ENCODE measurements at regions not wholly inside any gene's neighbourhood (a gene's known extent, or its start where the extent isn't known, plus 50 kb on each side); places are given as distances from the start of the nearest gene placed in this dataset.

DNA sequence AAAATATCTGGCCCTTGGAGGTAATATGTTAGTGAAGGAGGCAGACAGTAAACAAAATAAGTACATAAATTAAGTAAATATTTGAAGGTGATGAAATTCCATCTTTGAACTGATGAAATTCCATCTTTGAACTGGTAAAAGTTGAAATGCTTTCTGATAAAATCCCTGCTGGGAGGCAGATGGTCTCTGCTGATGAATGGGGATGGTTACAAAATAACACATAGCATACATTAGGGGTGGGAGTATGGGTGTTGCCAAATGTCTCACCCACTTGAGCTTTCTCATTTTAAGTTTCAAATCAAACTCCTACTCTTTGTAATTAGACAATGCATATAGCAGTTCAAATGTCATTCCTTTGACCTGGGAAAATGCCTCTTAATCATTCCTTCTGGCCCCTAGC, 77.5 kb upstream of the SORCS3 start:
- no peaks in the 10 kb centered on the region for H3K9me1 ChIP-seq (ENCODE audit: control insufficient read depth, insufficient read depth, low read length)
- no peaks in the 10 kb centered on the region for H3K79me2 ChIP-seq (ENCODE audit: control insufficient read depth, insufficient read depth, low read length)
- no peak overlapping the region for H2AFZ ChIP-seq (ENCODE audit: low read depth, low read length)
- BruUV-seq (replicated peaks) = no TSS peak
- H3K9me3 ChIP-seq (replicated peaks; ENCODE audit: control insufficient read depth, insufficient read depth, low read depth, low read length) = no peaks in the 10 kb centered on the region
- DNase-seq (ENCODE audit: extremely low read depth in 1 of 4, low spot score in 3 of 4) (no peak), ATAC-seq (no peak), FAIRE-seq (no peak)
- CTCF ChIA-PET (ENCODE audit: low intra/inter-chr PET ratio) = no interaction called here
- H3K27ac ChIP-seq (ENCODE audit: extremely low read depth, low read depth, low read length) = no peak overlapping the region
- no peak overlapping the region for H3K9ac ChIP-seq (ENCODE audit: insufficient read depth in 1 of 2, low read depth in 2 of 2, low read length in 2 of 2)
- no peaks in the 10 kb centered on the region for H4K20me1 ChIP-seq (replicated peaks; ENCODE audit: control insufficient read depth, insufficient read depth, low read length)
- H3K4me3 ChIP-seq = no peak overlapping the region
- H3K4me2 ChIP-seq (ENCODE audit: insufficient read depth, low read length) = no peak overlapping the region
- no peak for TF ChIP-seq ZNF696 (CRISPR knock-in tag; conservative IDR thresholded peaks at IDR 0.05)
- TF ChIP-seq, protein P1, sequence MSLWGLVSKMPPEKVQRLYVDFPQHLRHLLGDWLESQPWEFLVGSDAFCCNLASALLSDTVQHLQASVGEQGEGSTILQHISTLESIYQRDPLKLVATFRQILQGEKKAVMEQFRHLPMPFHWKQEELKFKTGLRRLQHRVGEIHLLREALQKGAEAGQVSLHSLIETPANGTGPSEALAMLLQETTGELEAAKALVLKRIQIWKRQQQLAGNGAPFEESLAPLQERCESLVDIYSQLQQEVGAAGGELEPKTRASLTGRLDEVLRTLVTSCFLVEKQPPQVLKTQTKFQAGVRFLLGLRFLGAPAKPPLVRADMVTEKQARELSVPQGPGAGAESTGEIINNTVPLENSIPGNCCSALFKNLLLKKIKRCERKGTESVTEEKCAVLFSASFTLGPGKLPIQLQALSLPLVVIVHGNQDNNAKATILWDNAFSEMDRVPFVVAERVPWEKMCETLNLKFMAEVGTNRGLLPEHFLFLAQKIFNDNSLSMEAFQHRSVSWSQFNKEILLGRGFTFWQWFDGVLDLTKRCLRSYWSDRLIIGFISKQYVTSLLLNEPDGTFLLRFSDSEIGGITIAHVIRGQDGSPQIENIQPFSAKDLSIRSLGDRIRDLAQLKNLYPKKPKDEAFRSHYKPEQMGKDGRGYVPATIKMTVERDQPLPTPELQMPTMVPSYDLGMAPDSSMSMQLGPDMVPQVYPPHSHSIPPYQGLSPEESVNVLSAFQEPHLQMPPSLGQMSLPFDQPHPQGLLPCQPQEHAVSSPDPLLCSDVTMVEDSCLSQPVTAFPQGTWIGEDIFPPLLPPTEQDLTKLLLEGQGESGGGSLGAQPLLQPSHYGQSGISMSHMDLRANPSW (CRISPR knock-in tag; IDR thresholded peaks at IDR 0.05) = no peak
- no peak for TF ChIP-seq CBFA2T3 (IDR thresholded peaks at IDR 0.05)
- no peak for TF ChIP-seq PPARD (CRISPR knock-in tag; IDR thresholded peaks at IDR 0.05)
- TF ChIP-seq, protein P2, sequence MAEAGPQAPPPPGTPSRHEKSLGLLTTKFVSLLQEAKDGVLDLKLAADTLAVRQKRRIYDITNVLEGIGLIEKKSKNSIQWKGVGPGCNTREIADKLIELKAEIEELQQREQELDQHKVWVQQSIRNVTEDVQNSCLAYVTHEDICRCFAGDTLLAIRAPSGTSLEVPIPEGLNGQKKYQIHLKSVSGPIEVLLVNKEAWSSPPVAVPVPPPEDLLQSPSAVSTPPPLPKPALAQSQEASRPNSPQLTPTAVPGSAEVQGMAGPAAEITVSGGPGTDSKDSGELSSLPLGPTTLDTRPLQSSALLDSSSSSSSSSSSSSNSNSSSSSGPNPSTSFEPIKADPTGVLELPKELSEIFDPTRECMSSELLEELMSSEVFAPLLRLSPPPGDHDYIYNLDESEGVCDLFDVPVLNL (CRISPR knock-in tag; IDR thresholded peaks at IDR 0.05; ENCODE audit: low read depth) = no peak
- TF ChIP-seq PCBP2 (IDR thresholded peaks at IDR 0.05; ENCODE audit: low read depth, low read length, poor library complexity, severe bottlenecking) = no peak
- TF ChIP-seq NR4A1 (CRISPR knock-in tag; IDR thresholded peaks at IDR 0.05) = no peak
- no peak for TF ChIP-seq NR4A1 (tag; IDR thresholded peaks at IDR 0.05)
- TF ChIP-seq, protein P3, sequence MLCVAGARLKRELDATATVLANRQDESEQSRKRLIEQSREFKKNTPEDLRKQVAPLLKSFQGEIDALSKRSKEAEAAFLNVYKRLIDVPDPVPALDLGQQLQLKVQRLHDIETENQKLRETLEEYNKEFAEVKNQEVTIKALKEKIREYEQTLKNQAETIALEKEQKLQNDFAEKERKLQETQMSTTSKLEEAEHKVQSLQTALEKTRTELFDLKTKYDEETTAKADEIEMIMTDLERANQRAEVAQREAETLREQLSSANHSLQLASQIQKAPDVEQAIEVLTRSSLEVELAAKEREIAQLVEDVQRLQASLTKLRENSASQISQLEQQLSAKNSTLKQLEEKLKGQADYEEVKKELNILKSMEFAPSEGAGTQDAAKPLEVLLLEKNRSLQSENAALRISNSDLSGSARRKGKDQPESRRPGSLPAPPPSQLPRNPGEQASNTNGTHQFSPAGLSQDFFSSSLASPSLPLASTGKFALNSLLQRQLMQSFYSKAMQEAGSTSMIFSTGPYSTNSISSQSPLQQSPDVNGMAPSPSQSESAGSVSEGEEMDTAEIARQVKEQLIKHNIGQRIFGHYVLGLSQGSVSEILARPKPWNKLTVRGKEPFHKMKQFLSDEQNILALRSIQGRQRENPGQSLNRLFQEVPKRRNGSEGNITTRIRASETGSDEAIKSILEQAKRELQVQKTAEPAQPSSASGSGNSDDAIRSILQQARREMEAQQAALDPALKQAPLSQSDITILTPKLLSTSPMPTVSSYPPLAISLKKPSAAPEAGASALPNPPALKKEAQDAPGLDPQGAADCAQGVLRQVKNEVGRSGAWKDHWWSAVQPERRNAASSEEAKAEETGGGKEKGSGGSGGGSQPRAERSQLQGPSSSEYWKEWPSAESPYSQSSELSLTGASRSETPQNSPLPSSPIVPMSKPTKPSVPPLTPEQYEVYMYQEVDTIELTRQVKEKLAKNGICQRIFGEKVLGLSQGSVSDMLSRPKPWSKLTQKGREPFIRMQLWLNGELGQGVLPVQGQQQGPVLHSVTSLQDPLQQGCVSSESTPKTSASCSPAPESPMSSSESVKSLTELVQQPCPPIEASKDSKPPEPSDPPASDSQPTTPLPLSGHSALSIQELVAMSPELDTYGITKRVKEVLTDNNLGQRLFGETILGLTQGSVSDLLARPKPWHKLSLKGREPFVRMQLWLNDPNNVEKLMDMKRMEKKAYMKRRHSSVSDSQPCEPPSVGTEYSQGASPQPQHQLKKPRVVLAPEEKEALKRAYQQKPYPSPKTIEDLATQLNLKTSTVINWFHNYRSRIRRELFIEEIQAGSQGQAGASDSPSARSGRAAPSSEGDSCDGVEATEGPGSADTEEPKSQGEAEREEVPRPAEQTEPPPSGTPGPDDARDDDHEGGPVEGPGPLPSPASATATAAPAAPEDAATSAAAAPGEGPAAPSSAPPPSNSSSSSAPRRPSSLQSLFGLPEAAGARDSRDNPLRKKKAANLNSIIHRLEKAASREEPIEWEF (CRISPR knock-in tag; IDR thresholded peaks at IDR 0.05) = no peak
- TF ChIP-seq ARID2 (IDR thresholded peaks at IDR 0.05) = no peak
- no peak for TF ChIP-seq EP400 (IDR thresholded peaks at IDR 0.05)
- TF ChIP-seq TEAD2 (tag; IDR thresholded peaks at IDR 0.05) = no peak
- TF ChIP-seq POLR3G (IDR thresholded peaks at IDR 0.05; ENCODE audit: extremely low read depth, insufficient read length, insufficient replicate concordance) = no peak
- POLR2A ChIA-PET = no interaction called here
- in situ Hi-C loops (cut with MboI) = no loop called here
- no peaks in the 10 kb centered on the region for H3K27me3 ChIP-seq (ENCODE audit: control insufficient read depth in 2 of 2, insufficient read depth in 2 of 2, low read length in 2 of 2)
- H3K4me1 ChIP-seq (replicated peaks in 1 of 2; ENCODE audit: control insufficient read depth in 2 of 2, insufficient read depth in 2 of 2, low read length in 2 of 2) = no peaks in the 10 kb centered on the region
- intact Hi-C loops (cut with micrococcal nuclease) = no loop called here
- no peaks in the 10 kb centered on the region for H3K36me3 ChIP-seq (ENCODE audit: control insufficient read depth, insufficient read depth, low read length)

Data from K562 (cell line).